ENCODE measurements at regions not wholly inside any gene's neighbourhood (a gene's known extent, or its start where the extent isn't known, plus 50 kb on each side); places are given as distances from the start of the nearest gene placed in this dataset.

GRCh38 chr4:42716996-42717395, 60.1 kb upstream of the ATP8A1 start:
- Histone ChIP-seq H3K9me3 (no peaks in the 10 kb centered on the region; the same call in 1 of the 2 replicates), H3K27me3 (ENCODE audit: insufficient read depth) (no peaks in the 10 kb centered on the region), H3K27ac (ENCODE audit: low read depth in 2 of 2, low read length in 1 of 2) (no peak overlapping the region), H3K4me3 (ENCODE audit: low read depth in 2 of 2, low read length in 1 of 2) (no peak overlapping the region), H3K79me2 (ENCODE audit: insufficient read depth) (no peaks in the 10 kb centered on the region), H3K9me2 (no peaks in the 10 kb centered on the region), H3K4me1 (ENCODE audit: control insufficient read depth in 1 of 2, insufficient read depth in 2 of 2, low read depth in 1 of 2, low read length in 1 of 2) (peaks cover 0 to 7% of the 10 kb centered on the region in 2 experiments; a peak in 2 of 4 replicates), H3K36me3 (replicated peaks in 1 of 2; ENCODE audit: control insufficient read depth in 1 of 2, insufficient read depth in 2 of 2, low read length in 1 of 2) (no peaks in the 10 kb centered on the region), H3F3A (replicated peaks; ENCODE audit: insufficient read depth) (no peaks in the 10 kb centered on the region), H2AFZ (ENCODE audit: low read depth) (no peak overlapping the region), H3K9ac (no peak overlapping the region), H3K4me2 (no peak overlapping the region), H4K20me1 (ENCODE audit: insufficient read depth) (no peaks in the 10 kb centered on the region)
- TF ChIP-seq EP300 (IDR thresholded peaks at IDR 0.05; ENCODE audit: borderline replicate concordance in 1 of 2, low read depth in 1 of 2, low read length in 1 of 2) (no peak), FOXJ3 (CRISPR knock-in tag; IDR thresholded peaks at IDR 0.05) (no peak), SIN3A (IDR thresholded peaks at IDR 0.05; ENCODE audit: borderline replicate concordance, low read depth, low read length) (no peak), EZH2phosphoT487 (IDR thresholded peaks at IDR 0.05; ENCODE audit: borderline replicate concordance, low read depth) (no peak), POLR2AphosphoS5 (IDR thresholded peaks at IDR 0.05; ENCODE audit: low read depth, low read length) (no peak), CHD2 (IDR thresholded peaks at IDR 0.05; ENCODE audit: low read length, partially characterized antibody) (no peak), CTCF (IDR thresholded peaks at IDR 0.05) (no peak)
- CTCF ChIA-PET, result no interaction called here
- no peak for DNase-seq
- 30% methylated on average over 3 of the region's 3 CpGs for WGBS (ENCODE audit: low lambda C conversion rate)
- POLR2A ChIA-PET, result no interaction called here

GRCh38 chr4:42715807-42716482, 59.0 kb upstream of the ATP8A1 start:
- Histone ChIP-seq H3K4me1 (ENCODE audit: control insufficient read depth in 1 of 2, insufficient read depth in 2 of 2, low read depth in 1 of 2, low read length in 1 of 2) (peaks cover 0 to 7% of the 10 kb centered on the region in 2 experiments; a peak in 2 of 4 replicates), H3K36me3 (replicated peaks in 1 of 2; ENCODE audit: control insufficient read depth in 1 of 2, insufficient read depth in 2 of 2, low read length in 1 of 2) (no peaks in the 10 kb centered on the region), H3K9ac (no peak overlapping the region), H3K9me3 (no peaks in the 10 kb centered on the region; the same call in 1 of the 2 replicates), H3K79me2 (ENCODE audit: insufficient read depth) (no peaks in the 10 kb centered on the region), H3K4me3 (ENCODE audit: low read depth in 2 of 2, low read length in 1 of 2) (no peak overlapping the region), H2AFZ (ENCODE audit: low read depth) (no peak overlapping the region), H3K9me2 (no peaks in the 10 kb centered on the region), H3K4me2 (no peak overlapping the region), H4K20me1 (ENCODE audit: insufficient read depth) (no peaks in the 10 kb centered on the region), H3F3A (replicated peaks; ENCODE audit: insufficient read depth) (no peaks in the 10 kb centered on the region), H3K27ac (ENCODE audit: low read depth in 2 of 2, low read length in 1 of 2) (no peak overlapping the region), H3K27me3 (ENCODE audit: insufficient read depth) (no peaks in the 10 kb centered on the region)
- DNase-seq, result no peak
- ChIA-PET POLR2A (no interaction called here), CTCF (no interaction called here)
- WGBS (ENCODE audit: low lambda C conversion rate), result 76% methylated on average over 6 of the region's 6 CpGs
- TF ChIP-seq NRF1 (IDR thresholded peaks at IDR 0.05; ENCODE audit: low read depth, low read length), result no peak
- no peak for TF ChIP-seq YY1 (IDR thresholded peaks at IDR 0.05; ENCODE audit: low read depth)
- TF ChIP-seq ELF1 (IDR thresholded peaks at IDR 0.05), result no peak
- TF ChIP-seq MXI1 (IDR thresholded peaks at IDR 0.05; ENCODE audit: low read depth, low read length), result no peak
- no peak for TF ChIP-seq TAF1 (IDR thresholded peaks at IDR 0.05; ENCODE audit: borderline replicate concordance, low read depth, low read length)
- no peak for TF ChIP-seq SMC3 (IDR thresholded peaks at IDR 0.05; ENCODE audit: low read depth, low read length)
- TF ChIP-seq USF1 (IDR thresholded peaks at IDR 0.05; ENCODE audit: borderline replicate concordance, low read depth), result no peak
- no peak for TF ChIP-seq SIN3A (IDR thresholded peaks at IDR 0.05; ENCODE audit: borderline replicate concordance, low read depth, low read length)
- TF ChIP-seq NFIC (IDR thresholded peaks at IDR 0.05; ENCODE audit: borderline replicate concordance), result no peak
